ENCODE measurements at regions not wholly inside any gene's neighbourhood (a gene's known extent, or its start where the extent isn't known, plus 50 kb on each side); places are given as distances from the start of the nearest gene placed in this dataset.

DNA sequence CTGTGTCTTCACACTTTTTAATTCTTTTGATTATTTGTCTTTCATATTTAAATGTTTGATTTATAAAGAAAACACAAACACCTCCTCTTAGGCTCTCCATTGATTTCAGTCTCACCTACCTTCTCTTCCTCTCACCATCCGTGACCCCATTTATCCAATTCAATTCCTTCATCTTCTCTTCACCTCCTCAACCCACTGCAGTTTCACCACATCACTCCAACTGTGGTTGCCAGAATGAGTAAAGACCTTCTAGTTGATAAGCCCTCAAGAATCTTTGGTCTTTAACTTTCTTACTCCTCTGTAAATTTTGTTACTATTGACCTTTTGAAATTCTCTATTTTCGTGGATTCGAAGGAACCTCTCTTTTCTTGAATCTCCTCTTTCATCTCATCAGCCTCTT, 260.7 kb downstream of the CHRM3 start:
- TF ChIP-seq, protein P1, sequence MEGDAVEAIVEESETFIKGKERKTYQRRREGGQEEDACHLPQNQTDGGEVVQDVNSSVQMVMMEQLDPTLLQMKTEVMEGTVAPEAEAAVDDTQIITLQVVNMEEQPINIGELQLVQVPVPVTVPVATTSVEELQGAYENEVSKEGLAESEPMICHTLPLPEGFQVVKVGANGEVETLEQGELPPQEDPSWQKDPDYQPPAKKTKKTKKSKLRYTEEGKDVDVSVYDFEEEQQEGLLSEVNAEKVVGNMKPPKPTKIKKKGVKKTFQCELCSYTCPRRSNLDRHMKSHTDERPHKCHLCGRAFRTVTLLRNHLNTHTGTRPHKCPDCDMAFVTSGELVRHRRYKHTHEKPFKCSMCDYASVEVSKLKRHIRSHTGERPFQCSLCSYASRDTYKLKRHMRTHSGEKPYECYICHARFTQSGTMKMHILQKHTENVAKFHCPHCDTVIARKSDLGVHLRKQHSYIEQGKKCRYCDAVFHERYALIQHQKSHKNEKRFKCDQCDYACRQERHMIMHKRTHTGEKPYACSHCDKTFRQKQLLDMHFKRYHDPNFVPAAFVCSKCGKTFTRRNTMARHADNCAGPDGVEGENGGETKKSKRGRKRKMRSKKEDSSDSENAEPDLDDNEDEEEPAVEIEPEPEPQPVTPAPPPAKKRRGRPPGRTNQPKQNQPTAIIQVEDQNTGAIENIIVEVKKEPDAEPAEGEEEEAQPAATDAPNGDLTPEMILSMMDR (conservative IDR thresholded peaks at IDR 0.05; ENCODE audit: low read length), result no peak
- no peak for TF ChIP-seq EZH2phosphoT487 (IDR thresholded peaks at IDR 0.05; ENCODE audit: borderline replicate concordance, low read depth, low read length)

Data from OCI-LY7 (cell line).